ENCODE measurements at regions not wholly inside any gene's neighbourhood (a gene's known extent, or its start where the extent isn't known, plus 50 kb on each side); places are given as distances from the start of the nearest gene placed in this dataset.

DNA sequence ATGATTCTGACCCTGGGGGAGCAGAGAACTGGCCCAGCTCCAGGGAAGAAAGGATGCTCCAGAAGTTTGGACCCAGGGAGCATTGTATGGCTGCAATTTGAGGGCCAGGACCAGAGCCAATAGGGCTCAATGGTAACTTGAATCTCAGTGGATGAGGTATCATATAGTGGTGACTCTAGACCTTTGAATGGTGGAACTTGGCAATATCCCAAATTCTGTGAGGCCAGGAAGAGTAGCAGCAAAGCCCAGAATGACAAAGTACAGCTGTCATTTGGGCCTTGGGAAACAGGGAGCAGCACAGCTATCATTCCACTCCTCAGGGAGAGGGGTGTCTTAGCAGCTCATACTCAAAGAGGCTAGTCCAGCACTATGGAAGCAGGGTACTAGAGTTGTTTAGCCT lies 332.9 kb upstream of the RBMS1 start:
- TF ChIP-seq, protein P1, sequence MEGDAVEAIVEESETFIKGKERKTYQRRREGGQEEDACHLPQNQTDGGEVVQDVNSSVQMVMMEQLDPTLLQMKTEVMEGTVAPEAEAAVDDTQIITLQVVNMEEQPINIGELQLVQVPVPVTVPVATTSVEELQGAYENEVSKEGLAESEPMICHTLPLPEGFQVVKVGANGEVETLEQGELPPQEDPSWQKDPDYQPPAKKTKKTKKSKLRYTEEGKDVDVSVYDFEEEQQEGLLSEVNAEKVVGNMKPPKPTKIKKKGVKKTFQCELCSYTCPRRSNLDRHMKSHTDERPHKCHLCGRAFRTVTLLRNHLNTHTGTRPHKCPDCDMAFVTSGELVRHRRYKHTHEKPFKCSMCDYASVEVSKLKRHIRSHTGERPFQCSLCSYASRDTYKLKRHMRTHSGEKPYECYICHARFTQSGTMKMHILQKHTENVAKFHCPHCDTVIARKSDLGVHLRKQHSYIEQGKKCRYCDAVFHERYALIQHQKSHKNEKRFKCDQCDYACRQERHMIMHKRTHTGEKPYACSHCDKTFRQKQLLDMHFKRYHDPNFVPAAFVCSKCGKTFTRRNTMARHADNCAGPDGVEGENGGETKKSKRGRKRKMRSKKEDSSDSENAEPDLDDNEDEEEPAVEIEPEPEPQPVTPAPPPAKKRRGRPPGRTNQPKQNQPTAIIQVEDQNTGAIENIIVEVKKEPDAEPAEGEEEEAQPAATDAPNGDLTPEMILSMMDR (IDR thresholded peaks at IDR 0.05) = no peak
- TF ChIP-seq, protein P2, sequence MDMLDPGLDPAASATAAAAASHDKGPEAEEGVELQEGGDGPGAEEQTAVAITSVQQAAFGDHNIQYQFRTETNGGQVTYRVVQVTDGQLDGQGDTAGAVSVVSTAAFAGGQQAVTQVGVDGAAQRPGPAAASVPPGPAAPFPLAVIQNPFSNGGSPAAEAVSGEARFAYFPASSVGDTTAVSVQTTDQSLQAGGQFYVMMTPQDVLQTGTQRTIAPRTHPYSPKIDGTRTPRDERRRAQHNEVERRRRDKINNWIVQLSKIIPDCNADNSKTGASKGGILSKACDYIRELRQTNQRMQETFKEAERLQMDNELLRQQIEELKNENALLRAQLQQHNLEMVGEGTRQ (IDR thresholded peaks at IDR 0.05) = no peak
- TF ChIP-seq SMC3 (IDR thresholded peaks at IDR 0.05) (no peak), BHLHE40 (IDR thresholded peaks at IDR 0.05; ENCODE audit: low read depth, low read length) (no peak), KDM5A (IDR thresholded peaks at IDR 0.05) (no peak), POLR2A (IDR thresholded peaks at IDR 0.05; ENCODE audit: low read length) (no peak), ESRRA (IDR thresholded peaks at IDR 0.05; ENCODE audit: borderline replicate concordance, low read length) (no peak)
- TF ChIP-seq, protein P3, sequence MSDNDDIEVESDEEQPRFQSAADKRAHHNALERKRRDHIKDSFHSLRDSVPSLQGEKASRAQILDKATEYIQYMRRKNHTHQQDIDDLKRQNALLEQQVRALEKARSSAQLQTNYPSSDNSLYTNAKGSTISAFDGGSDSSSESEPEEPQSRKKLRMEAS (IDR thresholded peaks at IDR 0.05) = no peak
